ENCODE measurements at regions not wholly inside any gene's neighbourhood (a gene's known extent, or its start where the extent isn't known, plus 50 kb on each side); places are given as distances from the start of the nearest gene placed in this dataset.

DNA sequence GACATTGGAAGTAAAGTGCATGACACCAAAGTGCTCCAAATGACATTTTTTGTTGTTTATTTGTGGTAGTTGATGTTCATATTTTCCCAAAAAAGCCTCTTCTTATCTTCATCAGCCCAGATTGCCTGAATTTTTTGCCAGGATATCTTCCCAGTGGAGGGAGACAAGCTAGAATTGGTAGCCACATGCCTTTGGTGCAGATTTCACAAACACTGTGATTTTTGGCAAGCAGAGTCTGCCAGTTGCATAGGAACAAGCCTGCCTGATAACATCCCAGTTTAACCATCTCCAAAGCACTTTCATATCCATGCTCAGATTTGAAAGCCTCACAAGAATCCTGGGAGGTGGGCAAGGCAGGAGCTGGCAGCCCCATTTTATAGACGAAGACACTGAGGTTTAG is 102.3 kb upstream of the SYT13 start:
- intact Hi-C loops (cut with micrococcal nuclease; ENCODE audit: unreplicated experiment) (no loop called here), in situ Hi-C loops (cut with HindIII; ENCODE audit: extremely low pct_ligation_motif_present, low pct_unique_long_range_greater_than_20kb) (no loop called here)
- Histone ChIP-seq H4K20me1 (ENCODE audit: insufficient read depth, low read length) (no peaks in the 10 kb centered on the region), H3K79me2 (ENCODE audit: insufficient read depth, low read length) (no peaks in the 10 kb centered on the region), H3K4me2 (ENCODE audit: low read depth, low read length) (no peak overlapping the region), H3K27me3 (ENCODE audit: control insufficient read depth in 1 of 2, insufficient read depth in 2 of 2, low read length in 2 of 2) (peaks cover 4 to 16% of the 10 kb centered on the region in 2 experiments; a peak in 2 of 5 replicates), H3K36me3 (replicated peaks in 1 of 2; ENCODE audit: control insufficient read depth in 1 of 2, insufficient read depth in 2 of 2, low read length in 2 of 2) (no peaks in the 10 kb centered on the region), H3K9me3 (ENCODE audit: low read length) (no peaks in the 10 kb centered on the region), H3K4me1 (ENCODE audit: insufficient read depth, low read length) (peaks cover 64% of the 10 kb centered on the region), H2AFZ (ENCODE audit: low read length) (no peak overlapping the region), H3K4me3 (replicated peaks in 1 of 3; ENCODE audit: insufficient read depth in 1 of 3, low read depth in 2 of 3, low read length in 3 of 3) (no peak overlapping the region), H3K27ac (ENCODE audit: extremely low read length, insufficient read depth, low read length) (no peak overlapping the region), H3K9ac (ENCODE audit: insufficient read depth, low read depth, low read length) (no peak overlapping the region)
- no TSS peak for BruUV-seq (replicated peaks)
- no CpG with 5 or more reads among the region's 1 CpG for WGBS (ENCODE audit: low lambda C conversion rate)
- no peak for ATAC-seq
- FAIRE-seq, result no peak
- ChIA-PET CTCF (ENCODE audit: low intra/inter-chr PET ratio, low total read pairs) (no interaction called here), POLR2A (no interaction called here)
- TF ChIP-seq FOXA1 (IDR thresholded peaks at IDR 0.05), result no peak
- TF ChIP-seq FOXA1 (CRISPR knock-in tag; IDR thresholded peaks at IDR 0.05), result no peak
- no peak for TF ChIP-seq SPEN (CRISPR knock-in tag; IDR thresholded peaks at IDR 0.05; ENCODE audit: low read depth)
- TF ChIP-seq PAX8 (CRISPR knock-in tag; IDR thresholded peaks at IDR 0.05; ENCODE audit: borderline replicate concordance), result no peak
- TF ChIP-seq NR2F6 (IDR thresholded peaks at IDR 0.05), result no peak
- TF ChIP-seq NR2F6 (CRISPR knock-in tag; IDR thresholded peaks at IDR 0.05), result no peak
- TF ChIP-seq MTF2 (CRISPR knock-in tag; IDR thresholded peaks at IDR 0.05; ENCODE audit: borderline replicate concordance), result no peak
- TF ChIP-seq SIX1 (CRISPR knock-in tag; IDR thresholded peaks at IDR 0.05; ENCODE audit: borderline replicate concordance), result no peak
- TF ChIP-seq RBM22 (optimal IDR thresholded peaks at IDR 0.05; ENCODE audit: low read length), result no peak
- TF ChIP-seq KAT7 (CRISPR knock-in tag; IDR thresholded peaks at IDR 0.05; ENCODE audit: borderline replicate concordance), result no peak
- TF ChIP-seq ATRX (CRISPR knock-in tag; IDR thresholded peaks at IDR 0.05; ENCODE audit: borderline replicate concordance), result no peak
- no peak for TF ChIP-seq TCF12 (IDR thresholded peaks at IDR 0.05)
- TF ChIP-seq TCF12 (CRISPR knock-in tag; IDR thresholded peaks at IDR 0.05), result no peak
- no peak for TF ChIP-seq ZNF230 (CRISPR knock-in tag; IDR thresholded peaks at IDR 0.05)
- TF ChIP-seq TGIF2 (CRISPR knock-in tag; IDR thresholded peaks at IDR 0.05), result no peak
- TF ChIP-seq HMG20B (CRISPR knock-in tag; conservative IDR thresholded peaks at IDR 0.05), result no peak
- no peak for TF ChIP-seq ZNF101 (CRISPR knock-in tag; IDR thresholded peaks at IDR 0.05; ENCODE audit: borderline replicate concordance, low read depth)
- TF ChIP-seq, protein P1, sequence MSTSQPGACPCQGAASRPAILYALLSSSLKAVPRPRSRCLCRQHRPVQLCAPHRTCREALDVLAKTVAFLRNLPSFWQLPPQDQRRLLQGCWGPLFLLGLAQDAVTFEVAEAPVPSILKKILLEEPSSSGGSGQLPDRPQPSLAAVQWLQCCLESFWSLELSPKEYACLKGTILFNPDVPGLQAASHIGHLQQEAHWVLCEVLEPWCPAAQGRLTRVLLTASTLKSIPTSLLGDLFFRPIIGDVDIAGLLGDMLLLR (CRISPR knock-in tag; IDR thresholded peaks at IDR 0.05), result no peak
- TF ChIP-seq, protein P2, sequence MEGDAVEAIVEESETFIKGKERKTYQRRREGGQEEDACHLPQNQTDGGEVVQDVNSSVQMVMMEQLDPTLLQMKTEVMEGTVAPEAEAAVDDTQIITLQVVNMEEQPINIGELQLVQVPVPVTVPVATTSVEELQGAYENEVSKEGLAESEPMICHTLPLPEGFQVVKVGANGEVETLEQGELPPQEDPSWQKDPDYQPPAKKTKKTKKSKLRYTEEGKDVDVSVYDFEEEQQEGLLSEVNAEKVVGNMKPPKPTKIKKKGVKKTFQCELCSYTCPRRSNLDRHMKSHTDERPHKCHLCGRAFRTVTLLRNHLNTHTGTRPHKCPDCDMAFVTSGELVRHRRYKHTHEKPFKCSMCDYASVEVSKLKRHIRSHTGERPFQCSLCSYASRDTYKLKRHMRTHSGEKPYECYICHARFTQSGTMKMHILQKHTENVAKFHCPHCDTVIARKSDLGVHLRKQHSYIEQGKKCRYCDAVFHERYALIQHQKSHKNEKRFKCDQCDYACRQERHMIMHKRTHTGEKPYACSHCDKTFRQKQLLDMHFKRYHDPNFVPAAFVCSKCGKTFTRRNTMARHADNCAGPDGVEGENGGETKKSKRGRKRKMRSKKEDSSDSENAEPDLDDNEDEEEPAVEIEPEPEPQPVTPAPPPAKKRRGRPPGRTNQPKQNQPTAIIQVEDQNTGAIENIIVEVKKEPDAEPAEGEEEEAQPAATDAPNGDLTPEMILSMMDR (CRISPR knock-in tag; IDR thresholded peaks at IDR 0.05), result no peak
- TF ChIP-seq U2AF2 (IDR thresholded peaks at IDR 0.05; ENCODE audit: low read depth, low read length), result no peak
- no peak for TF ChIP-seq ZUFSP (CRISPR knock-in tag; IDR thresholded peaks at IDR 0.05; ENCODE audit: borderline replicate concordance)
- no peak for DNase-seq (ENCODE audit: low spot score)
